GM18505 (cell line): ENCODE measurements at regions not wholly inside any gene's neighbourhood (a gene's known extent, or its start where the extent isn't known, plus 50 kb on each side); places are given as distances from the start of the nearest gene placed in this dataset.

Experiments
- ATAC-seq: cut with Tn5 transposase; IDR thresholded peaks from one replicate; pipeline ENCODE4 v1.9.1; 2021; ENCODE audit not compliant: unreplicated experiment
- POLR2A ChIP-seq: IDR thresholded peaks from 4 replicates; pipeline ENCODE4 v1.6.1; 2011; ENCODE audit warnings: borderline replicate concordance; ENCODE audit not compliant: insufficient read depth, insufficient read length; ENCODE audit errors: extremely low read depth

GRCh38 chr6:167049275-167049674, 50.1 kb downstream of the CEP43 start:
- ATAC-seq = no peak
- TF ChIP-seq POLR2A = no peak

DNA sequence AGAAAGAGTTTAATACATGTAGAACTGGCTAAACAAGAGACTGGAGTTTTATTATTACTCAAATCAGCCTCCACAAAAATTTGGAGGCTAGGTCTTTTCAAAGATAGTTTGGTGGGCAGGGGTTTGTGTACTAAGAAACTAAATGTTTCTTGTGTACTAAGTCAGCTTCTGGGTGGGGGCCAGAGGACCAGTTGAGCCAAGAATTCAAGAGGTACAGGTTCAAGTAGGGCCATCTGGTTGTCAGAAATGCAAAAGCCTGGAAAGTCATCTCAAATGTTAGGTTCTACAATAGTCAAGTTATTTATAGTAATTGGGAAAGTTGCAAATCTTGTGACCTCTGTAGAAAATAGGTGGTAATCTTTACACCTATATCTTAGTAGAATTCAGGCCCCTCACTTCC, 51.7 kb downstream of the CEP43 start:
- no peak for ATAC-seq
- no peak for TF ChIP-seq POLR2A

DNA sequence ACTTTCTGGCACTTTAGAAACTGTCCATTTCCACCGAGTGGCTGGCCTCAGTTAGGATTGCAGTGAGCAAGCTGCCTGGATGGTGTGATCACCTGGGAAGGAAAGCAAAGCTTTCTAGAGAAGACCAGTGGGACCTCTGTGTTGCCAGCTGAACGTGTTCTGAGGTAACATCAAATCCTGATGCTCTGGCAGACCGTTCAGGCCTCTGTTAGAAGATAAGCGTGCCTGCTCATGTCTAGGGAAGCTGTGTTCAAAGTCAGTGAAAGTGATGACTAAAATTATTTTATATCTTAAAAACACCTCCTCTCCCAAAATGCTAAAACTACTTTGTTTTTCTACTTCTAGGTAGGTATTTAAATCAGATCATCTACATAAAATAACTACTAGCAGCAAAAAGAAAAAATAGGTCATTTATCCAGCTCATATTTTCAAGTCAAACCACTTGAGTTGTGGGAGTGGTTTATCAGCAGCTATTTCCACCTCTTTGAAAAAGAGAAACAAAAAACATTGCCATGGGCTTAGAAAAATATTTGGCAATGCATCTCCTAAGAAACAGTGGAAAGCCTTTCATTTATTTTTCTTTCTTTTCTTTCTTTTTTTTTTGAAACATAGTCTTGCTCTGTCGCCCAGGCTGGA, 54.8 kb downstream of the CEP43 start:
- no peak for ATAC-seq
- no peak for TF ChIP-seq POLR2A

- TF ChIP-seq POLR2A = no peak
Observed at GRCh38 chr6:167054987-167055386, 55.8 kb downstream of the CEP43 start.

GRCh38 chr6:167056370-167056769, 57.2 kb downstream of the CEP43 start:
- TF ChIP-seq POLR2A = no peak
- peak; percentile 94 for ATAC-seq

More at GRCh38 chr6:167054987-167055386, 55.8 kb downstream of the CEP43 start:
- ATAC-seq = no peak

- ATAC-seq = no peak
- no peak for TF ChIP-seq POLR2A
Observed at GRCh38 chr6:167058261-167058660, 59.1 kb downstream of the CEP43 start.
